ENCODE measurements at regions not wholly inside any gene's neighbourhood (a gene's known extent, or its start where the extent isn't known, plus 50 kb on each side); places are given as distances from the start of the nearest gene placed in this dataset.

- H3K27ac Mint-ChIP-seq = no peak overlapping the region
- no peaks in the 10 kb centered on the region for H3K9me3 Mint-ChIP-seq
- no peak overlapping the region for H3K4me3 Mint-ChIP-seq
- POLR2A ChIA-PET = no interaction called here
- H3K36me3 Mint-ChIP-seq = peaks cover 0 to 2% (median 0%) of the 10 kb centered on the region in 3 donors
- peaks cover 15 to 81% (median 54%) of the 10 kb centered on the region in 5 donors for H3K27me3 Mint-ChIP-seq
- ATAC-seq (no peak), DNase-seq (no peak)
- peaks cover 0 to 5% (median 0%) of the 10 kb centered on the region in 4 donors for H3K4me1 Mint-ChIP-seq
Observed at GRCh38 chr22:49136816-49137180, 690.9 kb downstream of the BRD1 start.

GRCh38 chr22:49136041-49136815 lies 691.4 kb downstream of the BRD1 start:
- Mint-ChIP-seq H3K36me3 (peaks cover 0 to 2% (median 0%) of the 10 kb centered on the region in 3 donors), H3K9me3 (no peaks in the 10 kb centered on the region), H3K27ac (no peak overlapping the region), H3K27me3 (peaks cover 15 to 75% (median 49%) of the 10 kb centered on the region in 5 donors), H3K4me1 (peaks cover 0 to 5% (median 0%) of the 10 kb centered on the region in 4 donors), H3K4me3 (no peak overlapping the region)
- ATAC-seq = no peak
- DNase-seq = no peak
- POLR2A ChIA-PET = no interaction called here

DNA sequence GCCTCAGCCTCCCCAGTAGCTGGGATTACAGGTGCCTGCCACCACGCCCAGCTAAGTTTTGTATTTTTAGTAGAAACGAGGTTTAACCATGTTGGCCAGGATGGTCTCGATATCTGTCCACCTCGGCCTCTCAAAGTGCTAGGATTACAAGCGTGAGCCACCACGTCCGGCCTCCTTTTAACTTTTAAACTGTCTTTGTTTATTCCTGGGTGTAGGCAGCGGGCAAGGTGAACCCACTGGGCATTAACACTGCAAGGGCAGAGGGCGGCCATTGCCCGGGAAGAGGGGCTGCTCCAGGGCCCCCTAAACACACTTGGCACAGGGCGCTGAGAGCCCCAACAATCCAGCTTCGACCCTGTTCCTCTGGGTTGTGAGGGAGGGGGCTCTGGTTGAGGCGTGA lies 693.6 kb downstream of the BRD1 start:
- POLR2A ChIA-PET = no interaction called here
- peaks cover 0 to 2% (median 0%) of the 10 kb centered on the region in 3 donors for H3K36me3 Mint-ChIP-seq
- no peak overlapping the region for H3K27ac Mint-ChIP-seq

DNA sequence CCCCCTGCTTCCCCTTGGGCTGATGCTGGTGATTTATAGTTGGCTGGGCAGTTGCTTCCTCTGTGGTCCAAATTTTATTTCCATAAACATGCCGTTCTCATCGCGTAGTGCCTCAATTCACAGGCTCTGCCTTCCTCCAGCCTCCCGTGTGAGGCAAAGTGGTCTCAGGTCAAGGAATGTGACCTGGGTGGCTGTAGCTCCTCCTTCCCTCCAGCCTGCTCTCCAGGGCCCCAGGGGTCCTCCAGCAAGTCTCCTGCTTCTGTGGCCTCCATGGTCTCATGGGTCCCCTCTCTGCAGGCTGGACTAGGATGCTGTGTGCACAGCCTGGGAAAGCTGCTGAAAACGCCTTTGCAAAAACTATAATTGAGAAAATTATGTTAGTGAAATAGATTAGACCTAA lies 694.1 kb downstream of the BRD1 start:
- peaks cover 0 to 2% (median 0%) of the 10 kb centered on the region in 3 donors for H3K36me3 Mint-ChIP-seq
- POLR2A ChIA-PET = no interaction called here
- H3K27me3 Mint-ChIP-seq = peaks cover 11 to 62% (median 38%) of the 10 kb centered on the region in 5 donors
- DNase-seq (no peak), ATAC-seq (no peak)
- H3K9me3 Mint-ChIP-seq = no peaks in the 10 kb centered on the region
- no peak overlapping the region for H3K27ac Mint-ChIP-seq
- peaks cover 0 to 4% (median 0%) of the 10 kb centered on the region in 4 donors for H3K4me1 Mint-ChIP-seq
- no peak overlapping the region for H3K4me3 Mint-ChIP-seq

More for the DNA sequence above, 693.6 kb downstream of the BRD1 start:
- no peak for ATAC-seq
- no peaks in the 10 kb centered on the region for H3K9me3 Mint-ChIP-seq
- H3K4me1 Mint-ChIP-seq = peaks cover 0 to 5% (median 0%) of the 10 kb centered on the region in 4 donors
- H3K4me3 Mint-ChIP-seq = no peak overlapping the region
- no peak for DNase-seq
- H3K27me3 Mint-ChIP-seq = peaks cover 15 to 68% (median 43%) of the 10 kb centered on the region in 5 donors

GRCh38 chr22:49132009-49132408 lies 695.7 kb downstream of the BRD1 start:
- peaks cover 0 to 5% (median 0%) of the 10 kb centered on the region in 9 donors for H3K9me3 Mint-ChIP-seq
- H3K4me1 Mint-ChIP-seq = no peaks in the 10 kb centered on the region
- no peak for DNase-seq
- no peak for ATAC-seq
- peaks cover 10 to 51% (median 29%) of the 10 kb centered on the region in 5 donors for H3K27me3 Mint-ChIP-seq
- no peak overlapping the region for H3K27ac Mint-ChIP-seq
- POLR2A ChIA-PET = no interaction called here
- H3K4me3 Mint-ChIP-seq = no peak overlapping the region
- peaks cover 0 to 2% (median 0%) of the 10 kb centered on the region in 3 donors for H3K36me3 Mint-ChIP-seq

- Mint-ChIP-seq H3K4me3 (no peak overlapping the region), H3K36me3 (no peaks in the 10 kb centered on the region), H3K27ac (no peak overlapping the region), H3K27me3 (peaks cover 11 to 36% (median 20%) of the 10 kb centered on the region in 5 donors), H3K9me3 (peaks cover 0 to 5% (median 0%) of the 10 kb centered on the region in 9 donors), H3K4me1 (no peaks in the 10 kb centered on the region)
- POLR2A ChIA-PET = no interaction called here
- no peak for ATAC-seq
- DNase-seq = no peak
Observed at GRCh38 chr22:49129736-49130135, 697.9 kb downstream of the BRD1 start.

GRCh38 chr22:49128874-49129273 lies 698.8 kb downstream of the BRD1 start:
- H3K4me3 Mint-ChIP-seq = no peak overlapping the region
- H3K36me3 Mint-ChIP-seq = no peaks in the 10 kb centered on the region
- ATAC-seq (no peak), DNase-seq (no peak)
- no peaks in the 10 kb centered on the region for H3K4me1 Mint-ChIP-seq
- POLR2A ChIA-PET = no interaction called here
- peaks cover 12 to 36% (median 16%) of the 10 kb centered on the region in 5 donors for H3K27me3 Mint-ChIP-seq
- peak overlapping the region in 1 of 10 donors; percentile 0 for H3K27ac Mint-ChIP-seq
- H3K9me3 Mint-ChIP-seq = peaks cover 0 to 5% (median 0%) of the 10 kb centered on the region in 9 donors

DNA sequence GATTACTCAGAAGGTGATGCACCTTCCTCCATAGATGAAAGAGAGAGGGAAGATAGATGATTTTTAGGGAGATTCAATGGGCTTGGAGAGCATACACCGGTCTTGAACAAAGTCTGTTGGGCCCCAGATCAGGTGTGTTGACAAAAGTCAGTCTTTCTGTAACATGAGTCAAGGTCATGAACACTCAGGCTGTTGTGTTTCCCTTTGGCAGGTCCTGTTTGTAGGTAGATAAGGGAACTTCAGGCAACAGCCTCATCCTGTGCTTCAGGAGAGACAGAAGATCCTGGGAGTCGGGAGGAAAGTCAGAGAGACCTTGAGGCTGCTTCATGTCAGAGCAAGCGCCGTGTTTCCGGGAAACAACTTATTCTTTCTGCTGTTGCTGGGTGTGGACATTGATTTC lies 703.1 kb downstream of the BRD1 start:
- H3K4me3 Mint-ChIP-seq = no peak overlapping the region
- ATAC-seq (no peak), DNase-seq (no peak)
- no peaks in the 10 kb centered on the region for H3K4me1 Mint-ChIP-seq
- H3K27me3 Mint-ChIP-seq = peaks cover 5 to 26% (median 14%) of the 10 kb centered on the region in 5 donors
- peak overlapping the region in 1 of 10 donors; percentile 11 for H3K27ac Mint-ChIP-seq
- H3K9me3 Mint-ChIP-seq = peaks cover 0 to 10% (median 2%) of the 10 kb centered on the region in 9 donors
- H3K36me3 Mint-ChIP-seq = no peaks in the 10 kb centered on the region
- POLR2A ChIA-PET = no interaction called here

DNA sequence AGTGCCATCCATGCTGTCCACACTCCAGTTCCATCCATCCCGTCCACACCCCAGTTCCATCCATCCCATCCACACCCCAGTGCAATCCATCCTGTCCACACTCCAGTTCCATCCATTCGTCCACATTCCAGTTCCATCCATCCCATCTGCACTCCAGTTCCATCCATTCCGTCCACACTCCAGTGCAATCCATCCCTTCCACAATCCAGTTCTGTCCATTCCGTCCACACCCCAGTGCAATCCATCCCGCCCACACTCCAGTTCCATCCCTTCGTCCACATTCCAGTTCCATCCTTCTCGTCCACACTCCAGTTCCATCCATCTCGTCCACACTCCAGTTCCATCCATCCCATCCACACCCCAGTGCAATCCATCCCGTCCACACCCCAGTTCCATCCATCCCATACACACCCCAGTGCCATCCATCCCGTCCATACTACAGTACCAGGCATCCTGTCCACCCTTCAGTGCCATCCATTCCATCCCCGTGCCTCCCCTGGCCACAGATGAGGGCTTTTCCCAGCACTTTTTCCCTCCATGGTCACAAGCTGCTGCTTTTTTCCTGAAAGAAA lies 704.0 kb downstream of the BRD1 start:
- no peak overlapping the region for H3K27ac Mint-ChIP-seq
- no peaks in the 10 kb centered on the region for H3K4me1 Mint-ChIP-seq
- POLR2A ChIA-PET = no interaction called here
- H3K27me3 Mint-ChIP-seq = peaks cover 5 to 26% (median 14%) of the 10 kb centered on the region in 5 donors
- peaks cover 0 to 10% (median 2%) of the 10 kb centered on the region in 9 donors for H3K9me3 Mint-ChIP-seq
- no peaks in the 10 kb centered on the region for H3K36me3 Mint-ChIP-seq
- ATAC-seq = no peak
- H3K4me3 Mint-ChIP-seq = no peak overlapping the region
- DNase-seq = no peak

GRCh38 chr22:49119551-49119952 lies 708.1 kb downstream of the BRD1 start:
- DNase-seq (no peak), ATAC-seq (no peak)
- Mint-ChIP-seq H3K9me3 (peaks cover 0 to 10% (median 2%) of the 10 kb centered on the region in 9 donors), H3K36me3 (no peaks in the 10 kb centered on the region), H3K27ac (no peak overlapping the region), H3K4me1 (no peaks in the 10 kb centered on the region), H3K27me3 (peaks cover 5 to 17% (median 12%) of the 10 kb centered on the region in 5 donors), H3K4me3 (no peak overlapping the region)
- POLR2A ChIA-PET = no interaction called here

- peaks cover 0 to 2% (median 1%) of the 10 kb centered on the region in 5 donors for H3K27me3 Mint-ChIP-seq
- no peaks in the 10 kb centered on the region for H3K36me3 Mint-ChIP-seq
- H3K27ac Mint-ChIP-seq = no peak overlapping the region
- POLR2A ChIA-PET = no interaction called here
- no peak overlapping the region for H3K4me3 Mint-ChIP-seq
- ATAC-seq = no peak
- H3K4me1 Mint-ChIP-seq = no peaks in the 10 kb centered on the region
- no peak for DNase-seq
- peaks cover 0 to 10% (median 2%) of the 10 kb centered on the region in 9 donors for H3K9me3 Mint-ChIP-seq
Observed at GRCh38 chr22:49118065-49118464, 709.6 kb downstream of the BRD1 start.

GRCh38 chr22:49117486-49117885 lies 710.2 kb downstream of the BRD1 start:
- no peak overlapping the region for H3K27ac Mint-ChIP-seq
- no peak overlapping the region for H3K4me3 Mint-ChIP-seq
- peaks cover 0 to 2% (median 0%) of the 10 kb centered on the region in 5 donors for H3K27me3 Mint-ChIP-seq
- no peaks in the 10 kb centered on the region for H3K36me3 Mint-ChIP-seq
- ATAC-seq = no peak
- DNase-seq = no peak
- H3K9me3 Mint-ChIP-seq = peaks cover 0 to 7% (median 0%) of the 10 kb centered on the region in 9 donors
- no peaks in the 10 kb centered on the region for H3K4me1 Mint-ChIP-seq
- POLR2A ChIA-PET = no interaction called here

DNA sequence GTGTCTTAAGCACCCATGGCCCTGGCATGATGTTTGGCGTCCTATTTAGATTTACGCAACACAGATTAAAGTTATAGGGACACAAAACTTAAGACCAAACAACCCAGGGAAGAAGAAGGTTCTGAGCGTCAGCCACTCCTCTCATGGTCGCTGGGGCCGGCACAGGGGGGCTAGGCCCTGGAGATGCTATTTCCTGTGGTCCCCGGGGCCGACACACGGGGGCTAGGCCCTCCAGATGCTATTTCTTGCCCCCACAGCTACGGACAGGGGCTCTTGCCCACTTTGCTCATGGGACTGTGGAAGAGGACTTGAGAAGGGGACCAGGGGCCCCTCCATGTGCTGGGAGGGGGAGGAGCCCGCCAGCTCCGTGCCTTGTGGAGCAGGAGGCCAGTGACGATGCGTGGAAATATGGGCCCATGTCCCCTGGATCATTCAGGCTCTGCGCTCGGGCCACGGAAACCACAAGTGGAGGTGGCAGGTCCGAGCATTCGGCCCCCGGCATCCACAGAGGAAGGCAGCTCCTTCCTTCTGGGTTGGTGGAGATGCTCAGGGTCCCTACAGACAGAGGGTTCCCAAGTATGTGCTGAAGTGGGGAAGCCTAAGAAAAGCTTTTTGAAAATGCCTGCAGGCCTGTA lies 711.1 kb downstream of the BRD1 start:
- Mint-ChIP-seq H3K27ac (no peak overlapping the region), H3K4me1 (no peaks in the 10 kb centered on the region), H3K36me3 (no peaks in the 10 kb centered on the region), H3K4me3 (no peak overlapping the region), H3K27me3 (peaks cover 0 to 4% (median 0%) of the 10 kb centered on the region in 5 donors), H3K9me3 (peaks cover 0 to 2% (median 0%) of the 10 kb centered on the region in 9 donors)
- POLR2A ChIA-PET = no interaction called here
- no peak for DNase-seq
- no peak for ATAC-seq

Data from naive thymus-derived CD8-positive, alpha-beta T cell (primary cell).